Heart left ventricle (tissue), 13 donors: ENCODE measurements at regions not wholly inside any gene's neighbourhood (a gene's known extent, or its start where the extent isn't known, plus 50 kb on each side); places are given as distances from the start of the nearest gene placed in this dataset.

Experiments
- POLR2A ChIP-seq, 2 donors: fragments of 450-650 bp; IDR thresholded peaks; one replicate each; pipeline ENCODE4 v1.6.1; 2017; ENCODE audit warnings: antibody characterized with exemption in 2 of 2, mild to moderate bottlenecking in 2 of 2, moderate library complexity in 2 of 2
- TF ChIP-seq, protein P1 (sequence below), 12 donors: fragments of 200-600 bp; sonication (generic) in 4 of 12; IDR thresholded peaks; one replicate each; pipeline versions ENCODE4 v1.5.0 to v1.8.0; 2018 to 2022; ENCODE audit warnings: antibody characterized with exemption in 12 of 12, mild to moderate bottlenecking in 5 of 12
- donor health status: ischemic (EF 13 %, LVEDD 7.1; RV severe dilation, severe dysfunction).
- donor health status: DM: no; HTN: yes; CAD: no.
- donor health status: DM: no; HTN: no; CAD: no.
- donor health status: ischemic (EF 25% LVEDD 6.9; RV normal size, moderate dysfunction).
- donor health status: ischemic (EF 25% LVEDD 5.7; RV mildly dilated, moderate dysfunction).
- donor health status: ischemic (EF 35%, LVEDD 5.7; RV mildly dilated, moderate dysfunction).
- donor health status: nonischemic (EF 11% LVEDD 7.7; RV severe dilation, severe dysfunction).
- donor health status: DM: yes; HTN: yes; CAD: no.
- donor health status: PGD.
- donor health status: ischemic (EF 29% LVEDD 5.4; RV normal size, mild dysfunction).
- donor health status: nonischemic (EF 23%, LVEDD 6.1; RV moderate dilation, normal function).

DNA sequence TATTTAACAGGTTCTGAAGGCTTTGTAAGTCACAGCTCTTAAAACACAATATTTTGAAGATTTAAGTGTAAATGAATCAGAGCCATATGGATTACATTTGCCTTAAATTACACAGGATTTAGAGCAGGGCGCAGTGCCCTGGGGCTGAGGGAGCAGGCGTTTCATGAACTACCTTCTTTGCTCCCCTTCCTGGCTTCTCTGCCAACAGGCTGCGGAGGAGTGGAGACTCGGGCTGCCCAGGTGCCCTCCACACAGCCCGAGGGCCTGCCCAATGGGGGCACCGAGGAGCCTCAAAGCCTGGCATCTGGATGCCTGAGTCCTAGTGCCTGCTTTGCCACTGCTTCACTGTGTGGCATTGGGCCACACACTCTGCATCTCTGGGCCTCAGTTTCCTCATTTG is 90.6 kb upstream of the HAND1 start:
- no peak for TF ChIP-seq POLR2A (IDR thresholded peaks at IDR 0.05)
- TF ChIP-seq, protein P1, sequence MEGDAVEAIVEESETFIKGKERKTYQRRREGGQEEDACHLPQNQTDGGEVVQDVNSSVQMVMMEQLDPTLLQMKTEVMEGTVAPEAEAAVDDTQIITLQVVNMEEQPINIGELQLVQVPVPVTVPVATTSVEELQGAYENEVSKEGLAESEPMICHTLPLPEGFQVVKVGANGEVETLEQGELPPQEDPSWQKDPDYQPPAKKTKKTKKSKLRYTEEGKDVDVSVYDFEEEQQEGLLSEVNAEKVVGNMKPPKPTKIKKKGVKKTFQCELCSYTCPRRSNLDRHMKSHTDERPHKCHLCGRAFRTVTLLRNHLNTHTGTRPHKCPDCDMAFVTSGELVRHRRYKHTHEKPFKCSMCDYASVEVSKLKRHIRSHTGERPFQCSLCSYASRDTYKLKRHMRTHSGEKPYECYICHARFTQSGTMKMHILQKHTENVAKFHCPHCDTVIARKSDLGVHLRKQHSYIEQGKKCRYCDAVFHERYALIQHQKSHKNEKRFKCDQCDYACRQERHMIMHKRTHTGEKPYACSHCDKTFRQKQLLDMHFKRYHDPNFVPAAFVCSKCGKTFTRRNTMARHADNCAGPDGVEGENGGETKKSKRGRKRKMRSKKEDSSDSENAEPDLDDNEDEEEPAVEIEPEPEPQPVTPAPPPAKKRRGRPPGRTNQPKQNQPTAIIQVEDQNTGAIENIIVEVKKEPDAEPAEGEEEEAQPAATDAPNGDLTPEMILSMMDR (IDR thresholded peaks at IDR 0.05) = no peak
